ENCODE measurements at regions not wholly inside any gene's neighbourhood (a gene's known extent, or its start where the extent isn't known, plus 50 kb on each side); places are given as distances from the start of the nearest gene placed in this dataset.

DNA sequence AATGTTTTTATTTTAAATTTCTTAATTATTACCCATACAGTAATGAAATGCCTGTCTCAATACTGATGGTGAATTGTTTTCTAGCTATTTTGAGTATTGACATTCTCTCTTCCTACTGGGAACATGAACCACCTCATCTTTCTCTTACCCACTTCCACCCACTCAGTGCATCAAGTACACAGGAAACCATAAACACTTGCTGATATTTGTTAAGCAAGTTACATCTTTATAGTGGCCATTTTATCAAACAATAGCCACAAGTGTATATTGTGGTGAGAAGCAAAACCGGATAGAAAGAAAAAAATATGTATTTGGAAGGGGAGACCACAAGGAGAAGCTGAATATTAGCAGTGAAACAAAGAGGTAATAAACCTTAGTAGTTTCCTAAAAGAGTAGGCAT, 368.1 kb upstream of the HNRNPA3 start:
- TF ChIP-seq, protein P1, sequence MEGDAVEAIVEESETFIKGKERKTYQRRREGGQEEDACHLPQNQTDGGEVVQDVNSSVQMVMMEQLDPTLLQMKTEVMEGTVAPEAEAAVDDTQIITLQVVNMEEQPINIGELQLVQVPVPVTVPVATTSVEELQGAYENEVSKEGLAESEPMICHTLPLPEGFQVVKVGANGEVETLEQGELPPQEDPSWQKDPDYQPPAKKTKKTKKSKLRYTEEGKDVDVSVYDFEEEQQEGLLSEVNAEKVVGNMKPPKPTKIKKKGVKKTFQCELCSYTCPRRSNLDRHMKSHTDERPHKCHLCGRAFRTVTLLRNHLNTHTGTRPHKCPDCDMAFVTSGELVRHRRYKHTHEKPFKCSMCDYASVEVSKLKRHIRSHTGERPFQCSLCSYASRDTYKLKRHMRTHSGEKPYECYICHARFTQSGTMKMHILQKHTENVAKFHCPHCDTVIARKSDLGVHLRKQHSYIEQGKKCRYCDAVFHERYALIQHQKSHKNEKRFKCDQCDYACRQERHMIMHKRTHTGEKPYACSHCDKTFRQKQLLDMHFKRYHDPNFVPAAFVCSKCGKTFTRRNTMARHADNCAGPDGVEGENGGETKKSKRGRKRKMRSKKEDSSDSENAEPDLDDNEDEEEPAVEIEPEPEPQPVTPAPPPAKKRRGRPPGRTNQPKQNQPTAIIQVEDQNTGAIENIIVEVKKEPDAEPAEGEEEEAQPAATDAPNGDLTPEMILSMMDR (conservative IDR thresholded peaks at IDR 0.05; ENCODE audit: low read length): no peak
- TF ChIP-seq EZH2phosphoT487 (IDR thresholded peaks at IDR 0.05; ENCODE audit: borderline replicate concordance, low read depth, low read length): no peak
- H3K4me1 ChIP-seq (ENCODE audit: insufficient read depth, low read length, poor library complexity, severe bottlenecking): no peaks in the 10 kb centered on the region
- no peak overlapping the region for H3K4me3 ChIP-seq (ENCODE audit: low read depth, low read length, poor library complexity, severe bottlenecking)
- no peak overlapping the region for H3K4me2 ChIP-seq (ENCODE audit: low read length)
- intact Hi-C loops (cut with micrococcal nuclease; ENCODE audit: unreplicated experiment): no loop called here
- H3K79me2 ChIP-seq (ENCODE audit: insufficient read depth, low read depth, low read length): no peaks in the 10 kb centered on the region
- H3K9me3 ChIP-seq (ENCODE audit: low read length): no peaks in the 10 kb centered on the region
- H3K27ac ChIP-seq (ENCODE audit: low read depth, low read length, poor library complexity, severe bottlenecking): no peak overlapping the region
- no peaks in the 10 kb centered on the region for H3K36me3 ChIP-seq (ENCODE audit: insufficient read depth, low read length)
- no TSS peak for BruUV-seq (replicated peaks)
- DNase-seq (ENCODE audit: low spot score): no peak
- H2AFZ ChIP-seq (ENCODE audit: low read length): no peak overlapping the region
- CTCF ChIA-PET (ENCODE audit: unreplicated experiment): no interaction called here
- H3K9me2 ChIP-seq (ENCODE audit: insufficient read depth, low read length): no peaks in the 10 kb centered on the region
- POLR2A ChIA-PET: no interaction called here
- no peaks in the 10 kb centered on the region for H4K20me1 ChIP-seq (ENCODE audit: insufficient read depth, low read length)

DNA sequence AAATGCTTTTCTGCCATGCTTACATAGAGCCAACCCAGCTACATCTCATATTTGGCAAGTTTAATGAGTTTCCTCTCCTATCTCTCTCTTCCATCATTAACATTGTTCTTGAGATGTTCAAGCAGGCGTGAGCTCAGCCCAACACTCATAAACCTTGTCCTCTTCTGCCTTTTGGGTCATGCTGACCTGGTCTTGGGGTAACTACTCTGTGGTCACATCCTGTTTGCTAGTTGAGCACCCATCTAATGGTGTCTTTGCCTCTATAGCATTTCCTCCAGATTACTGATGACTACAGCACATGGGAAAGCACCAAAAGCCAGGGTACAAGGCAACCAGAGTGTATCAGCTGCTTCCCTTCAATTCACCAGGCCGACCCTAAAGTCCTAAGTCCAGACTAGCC, 366.9 kb upstream of the HNRNPA3 start:
- no peak for DNase-seq (ENCODE audit: low spot score)
- no peak for TF ChIP-seq EZH2phosphoT487 (IDR thresholded peaks at IDR 0.05; ENCODE audit: borderline replicate concordance, low read depth, low read length)
- no peak overlapping the region for H3K4me2 ChIP-seq (ENCODE audit: low read length)
- H3K9me3 ChIP-seq (ENCODE audit: low read length): no peaks in the 10 kb centered on the region
- H3K27ac ChIP-seq (ENCODE audit: low read depth, low read length, poor library complexity, severe bottlenecking): no peak overlapping the region
- ChIA-PET POLR2A (no interaction called here), CTCF (ENCODE audit: unreplicated experiment) (no interaction called here)
- H3K36me3 ChIP-seq (ENCODE audit: insufficient read depth, low read length): no peaks in the 10 kb centered on the region
- no peak overlapping the region for H2AFZ ChIP-seq (ENCODE audit: low read length)
- BruUV-seq (replicated peaks): no TSS peak
- no peak overlapping the region for H3K4me3 ChIP-seq (ENCODE audit: low read depth, low read length, poor library complexity, severe bottlenecking)
- H3K4me1 ChIP-seq (ENCODE audit: insufficient read depth, low read length, poor library complexity, severe bottlenecking): no peaks in the 10 kb centered on the region
- H3K79me2 ChIP-seq (ENCODE audit: insufficient read depth, low read depth, low read length): no peaks in the 10 kb centered on the region
- H3K9me2 ChIP-seq (ENCODE audit: insufficient read depth, low read length): no peaks in the 10 kb centered on the region
- no peaks in the 10 kb centered on the region for H4K20me1 ChIP-seq (ENCODE audit: insufficient read depth, low read length)
- intact Hi-C loops (cut with micrococcal nuclease; ENCODE audit: unreplicated experiment): no loop called here

DNA sequence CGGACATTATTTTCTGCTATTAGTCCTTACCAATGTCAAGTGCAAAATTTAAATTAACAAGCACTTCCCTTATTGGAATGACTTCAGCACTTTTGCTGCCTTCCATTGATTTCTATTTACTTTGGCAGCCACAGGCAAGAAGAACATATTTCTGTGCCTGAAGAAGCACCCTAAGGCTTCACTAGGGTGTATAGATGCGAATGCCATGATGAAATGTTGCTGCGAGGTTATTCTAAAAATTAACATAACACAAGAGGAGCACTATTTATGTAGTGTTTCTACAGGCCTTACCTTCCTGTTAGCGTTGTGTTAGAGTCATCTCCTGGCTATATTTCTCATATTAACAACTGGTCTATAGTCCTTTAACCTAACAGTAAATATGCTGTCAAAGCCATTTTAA, 365.0 kb upstream of the HNRNPA3 start:
- no peak overlapping the region for H2AFZ ChIP-seq (ENCODE audit: low read length)
- no peak overlapping the region for H3K27ac ChIP-seq (ENCODE audit: low read depth, low read length, poor library complexity, severe bottlenecking)
- H4K20me1 ChIP-seq (ENCODE audit: insufficient read depth, low read length): no peaks in the 10 kb centered on the region
- no peaks in the 10 kb centered on the region for H3K79me2 ChIP-seq (ENCODE audit: insufficient read depth, low read depth, low read length)
- no peak overlapping the region for H3K4me2 ChIP-seq (ENCODE audit: low read length)
- intact Hi-C loops (cut with micrococcal nuclease; ENCODE audit: unreplicated experiment): no loop called here
- no peaks in the 10 kb centered on the region for H3K36me3 ChIP-seq (ENCODE audit: insufficient read depth, low read length)
- BruUV-seq (replicated peaks): no TSS peak
- H3K9me3 ChIP-seq (ENCODE audit: low read length): no peaks in the 10 kb centered on the region
- TF ChIP-seq, protein P1 (conservative IDR thresholded peaks at IDR 0.05; ENCODE audit: low read length): no peak
- TF ChIP-seq EZH2phosphoT487 (IDR thresholded peaks at IDR 0.05; ENCODE audit: borderline replicate concordance, low read depth, low read length): no peak
- DNase-seq (ENCODE audit: low spot score): no peak
- ChIA-PET POLR2A (interaction anchor here (0.8 kb wide), 1 partner anchor 14 kb away, joined by 3 read pairs; no protein-coding TSS in a partner anchor), CTCF (ENCODE audit: unreplicated experiment) (no interaction called here)
- no peaks in the 10 kb centered on the region for H3K9me2 ChIP-seq (ENCODE audit: insufficient read depth, low read length)
- no peaks in the 10 kb centered on the region for H3K4me1 ChIP-seq (ENCODE audit: insufficient read depth, low read length, poor library complexity, severe bottlenecking)
- no peak overlapping the region for H3K4me3 ChIP-seq (ENCODE audit: low read depth, low read length, poor library complexity, severe bottlenecking)
